Esophagus squamous epithelium (tissue), 5 donors: ENCODE measurements at regions not wholly inside any gene's neighbourhood (a gene's known extent, or its start where the extent isn't known, plus 50 kb on each side); places are given as distances from the start of the nearest gene placed in this dataset.
"Not testable (repeated sequence)": the region's sequence is repeated elsewhere in the genome, so short reads cannot be mapped to it uniquely, and the experiment has no call there.

Source experiments
- DNase-seq: peaks from one replicate; lab custom pipeline; 2025; lab: John Stamatoyannopoulos, UW
- H3K27ac ChIP-seq, 4 donors: fragments of 200-600 bp; sonication (generic); one replicate each; pipeline ENCODE4 v1.5.1; 2016 to 2019; ENCODE audit warnings: mild to moderate bottlenecking in 1 of 4
- H3K27me3 ChIP-seq, 4 donors: fragments of 200-600 bp; sonication (generic); 1 replicate in 3 of 4; 2 replicates in 1 of 4; pipeline versions ENCODE4 v1.5.1 to v1.6.0; 2017 to 2021; ENCODE audit warnings: antibody characterized with exemption in 1 of 4
- H3K36me3 ChIP-seq, 3 donors: fragments of 200-600 bp; sonication (generic); one replicate each; pipeline ENCODE4 v1.5.1; 2016 to 2019
- H3K4me1 ChIP-seq, 3 donors: fragments of 200-600 bp; sonication (generic); one replicate each; pipeline ENCODE4 v1.5.1; 2017 to 2019
- H3K4me3 ChIP-seq, 4 donors: fragments of 200-600 bp; sonication (generic); 1 replicate in 3 of 4; 2 replicates in 1 of 4; pipeline ENCODE4 v1.5.1; 2016 to 2019; ENCODE audit warnings: mild to moderate bottlenecking in 2 of 4, moderate library complexity in 1 of 4
- H3K9me3 ChIP-seq, 3 donors: fragments of 200-600 bp; sonication (generic); one replicate each; pipeline ENCODE4 v1.5.1; 2016 to 2019
- CTCF ChIP-seq, 6 experiments: fragments of 450-650 bp in 4 of 6; fragments of 200-600 bp in 2 of 6; sonication (generic) in 2 of 6; IDR thresholded peaks; one replicate each; pipeline ENCODE4 v1.5.1; 2016 to 2019; ENCODE audit warnings: antibody characterized with exemption in 6 of 6, mild to moderate bottlenecking in 4 of 6, moderate library complexity in 4 of 6
- POLR2A ChIP-seq, 4 donors: fragments of 450-650 bp; IDR thresholded peaks; one replicate each; pipeline ENCODE4 v1.6.1; 2017; ENCODE audit warnings: antibody characterized with exemption in 4 of 4, mild to moderate bottlenecking in 4 of 4, moderate library complexity in 3 of 4
- WGBS, 2 donors: methylation state at CpG; one replicate each; pipeline ENCODE4 v1.1.5; 2018; 5-methylcytosine and 5-hydroxymethylcytosine counted together
- intact Hi-C: fragments of 100-400 bp; cut with DNase I; formaldehyde crosslinking; loops from one replicate; pipeline ENCODE4 v1.15.0; 2022
- donor health status: DM: yes; HTN: yes; CAD: no.

DNA sequence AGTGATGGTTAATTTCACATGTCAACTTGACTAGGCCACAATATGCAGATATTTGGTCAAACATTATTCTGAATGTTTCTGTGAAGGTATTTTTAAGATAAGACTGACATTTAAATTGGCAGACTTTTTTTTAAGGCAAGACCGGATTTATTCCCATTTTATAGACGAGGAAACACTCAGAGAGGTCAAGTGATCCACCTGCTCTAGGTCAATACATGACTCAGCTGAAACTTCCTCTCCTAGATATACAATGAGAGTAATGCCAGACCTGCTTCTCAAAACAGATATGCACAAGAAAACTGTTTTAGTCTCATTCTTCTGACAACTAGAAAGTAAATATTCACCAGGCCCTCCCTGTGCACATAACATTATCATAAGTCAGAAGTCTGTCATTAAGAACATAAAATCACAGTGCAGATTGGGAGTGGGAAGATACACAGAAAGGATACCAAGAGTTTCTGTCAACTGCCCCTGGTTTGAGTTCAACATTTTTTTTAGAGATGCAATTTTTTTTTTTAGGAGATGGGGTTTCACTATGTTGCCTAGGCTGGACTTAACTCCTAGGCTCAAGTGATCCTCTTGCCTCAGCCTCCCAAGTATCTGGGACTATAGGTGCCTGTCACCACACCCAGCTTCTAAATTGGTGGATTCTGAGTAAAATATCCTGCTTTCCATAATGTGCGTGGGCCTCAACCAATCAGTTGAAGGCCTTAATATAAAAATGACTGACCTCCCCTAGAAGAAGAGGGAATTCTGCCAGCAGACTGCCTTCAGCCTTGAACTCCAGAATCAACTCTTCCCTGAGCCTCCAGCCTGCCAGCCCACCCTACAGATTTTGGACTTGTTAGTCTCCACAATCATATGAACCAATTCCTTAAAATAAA is 121.4 kb downstream of the ZFAND4 start:
- no peak overlapping the region for H3K4me3 ChIP-seq
- H3K9me3 ChIP-seq = no peaks in the 10 kb centered on the region
- peaks cover 0 to 13% (median 0%) of the 10 kb centered on the region in 3 donors for H3K36me3 ChIP-seq
- peaks cover 0 to 24% (median 6%) of the 10 kb centered on the region in 3 donors for H3K4me1 ChIP-seq
- no peak overlapping the region for H3K27ac ChIP-seq
- no peaks in the 10 kb centered on the region for H3K27me3 ChIP-seq
- intact Hi-C loops = no loop called here
- DNase-seq = no peak
- no peak for TF ChIP-seq CTCF (IDR thresholded peaks at IDR 0.05)
- no peak for TF ChIP-seq POLR2A (IDR thresholded peaks at IDR 0.05)
- WGBS, 2 donors = 74 to 76% methylated on average over 3 of the region's 3 CpGs

DNA sequence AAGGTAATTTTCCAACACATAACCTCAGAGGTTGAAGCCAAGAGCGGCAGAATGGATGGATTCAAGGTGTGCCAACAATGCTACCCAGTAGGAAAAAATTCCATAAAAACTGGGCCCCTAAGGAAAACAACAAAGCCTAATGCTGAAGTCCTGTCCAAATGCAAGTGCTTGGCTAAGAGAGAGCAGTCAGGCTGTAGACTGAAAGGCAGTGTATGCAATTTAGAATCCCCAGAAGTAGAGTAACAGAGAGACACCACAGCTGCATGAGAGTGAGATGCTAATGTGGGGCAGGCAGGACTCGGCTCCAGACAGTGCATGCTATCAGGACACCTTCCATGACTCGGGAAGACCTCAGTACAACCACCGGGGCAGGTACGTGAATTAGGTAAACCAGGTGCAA is 124.5 kb downstream of the ZFAND4 start:
- intact Hi-C loops = no loop called here
- Histone ChIP-seq H3K36me3 (peaks cover 0 to 13% (median 0%) of the 10 kb centered on the region in 3 donors), H3K9me3 (no peaks in the 10 kb centered on the region), H3K27me3 (no peaks in the 10 kb centered on the region), H3K27ac (no peak overlapping the region), H3K4me1 (peaks cover 0 to 15% (median 0%) of the 10 kb centered on the region in 3 donors), H3K4me3 (no peak overlapping the region)
- DNase-seq = no peak
- no peak for TF ChIP-seq POLR2A (IDR thresholded peaks at IDR 0.05)
- TF ChIP-seq CTCF (IDR thresholded peaks at IDR 0.05) = no peak
- 78 to 82% methylated on average over 5 of the region's 5 CpGs for WGBS, 2 donors

DNA sequence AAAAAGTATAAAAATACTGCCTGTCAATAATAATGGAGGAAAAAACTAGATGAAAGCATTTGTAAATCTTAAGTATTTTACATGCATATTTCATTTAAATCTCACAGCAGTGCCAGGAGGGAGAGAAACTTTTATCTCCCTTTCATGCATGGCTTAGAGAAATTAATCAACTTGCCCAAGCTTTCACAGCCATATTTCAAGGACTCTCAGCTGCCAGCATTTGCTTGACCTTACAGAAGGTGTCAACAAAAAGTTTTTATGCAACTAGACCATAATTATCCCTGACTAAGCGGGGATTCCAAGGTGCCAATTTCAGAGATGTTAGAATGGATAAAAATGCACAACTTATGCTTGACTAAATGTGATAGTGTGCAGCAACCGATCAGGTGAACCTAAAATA is 125.4 kb downstream of the ZFAND4 start:
- H3K9me3 ChIP-seq = no peaks in the 10 kb centered on the region
- H3K4me3 ChIP-seq = no peak overlapping the region
- TF ChIP-seq CTCF (IDR thresholded peaks at IDR 0.05) (no peak), POLR2A (IDR thresholded peaks at IDR 0.05) (no peak)
- no peak for DNase-seq
- peaks cover 0 to 13% (median 0%) of the 10 kb centered on the region in 3 donors for H3K4me1 ChIP-seq
- intact Hi-C loops = no loop called here
- 78 to 79% methylated on average over 2 of the region's 2 CpGs for WGBS, 2 donors
- H3K36me3 ChIP-seq = peaks cover 0 to 13% (median 0%) of the 10 kb centered on the region in 3 donors
- H3K27me3 ChIP-seq = no peaks in the 10 kb centered on the region
- no peak overlapping the region for H3K27ac ChIP-seq

GRCh38 chr10:45545150-45545549 is 127.4 kb downstream of the ZFAND4 start:
- Histone ChIP-seq H3K4me3 (no peak overlapping the region), H3K36me3 (peaks cover 0 to 13% (median 0%) of the 10 kb centered on the region in 3 donors), H3K27ac (no peak overlapping the region), H3K4me1 (peaks cover 0 to 5% (median 0%) of the 10 kb centered on the region in 3 donors), H3K27me3 (no peaks in the 10 kb centered on the region), H3K9me3 (no peaks in the 10 kb centered on the region)
- intact Hi-C loops = no loop called here
- no peak for DNase-seq
- WGBS, 2 donors = 100% methylated on average over 1 of the region's 1 CpG
- TF ChIP-seq POLR2A (IDR thresholded peaks at IDR 0.05) = no peak
- TF ChIP-seq CTCF (IDR thresholded peaks at IDR 0.05) = no peak

DNA sequence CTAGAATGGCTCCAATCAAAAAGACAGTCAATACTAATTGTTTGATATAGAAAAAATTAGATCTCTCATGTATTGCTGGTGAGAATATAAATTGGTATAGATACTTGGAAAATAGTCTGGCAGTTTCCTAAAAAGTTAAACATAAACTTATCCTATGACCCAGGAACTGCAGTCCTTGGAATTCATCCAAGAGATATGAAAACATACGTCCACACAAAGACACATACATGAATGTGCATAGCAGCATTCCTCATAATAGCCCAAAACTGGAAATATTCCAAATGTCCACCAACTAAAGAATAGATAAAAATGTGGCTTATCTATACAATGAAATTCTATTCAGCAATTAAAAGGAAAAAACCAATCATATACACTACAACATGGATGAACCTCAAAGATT is 128.4 kb downstream of the ZFAND4 start:
- Histone ChIP-seq H3K9me3 (no peaks in the 10 kb centered on the region), H3K4me3 (no peak overlapping the region), H3K27ac (no peak overlapping the region), H3K27me3 (no peaks in the 10 kb centered on the region), H3K36me3 (peaks cover 0 to 6% (median 0%) of the 10 kb centered on the region in 3 donors), H3K4me1 (peaks cover 0 to 5% (median 0%) of the 10 kb centered on the region in 3 donors)
- no peak for DNase-seq
- no peak for TF ChIP-seq POLR2A (IDR thresholded peaks at IDR 0.05)
- no peak for TF ChIP-seq CTCF (IDR thresholded peaks at IDR 0.05)
- WGBS, 2 donors = 54 to 61% methylated on average over 1 of the region's 1 CpG
- intact Hi-C loops = no loop called here

GRCh38 chr10:45541032-45541431 is 131.5 kb downstream of the ZFAND4 start:
- H3K36me3 ChIP-seq, H3K4me1 ChIP-seq, H3K27me3 ChIP-seq, DNase-seq, H3K9me3 ChIP-seq, H3K4me3 ChIP-seq, intact Hi-C loops, H3K27ac ChIP-seq: not testable (repeated sequence)
- 93 to 97% methylated on average over 4 to 5 of the region's 5 CpGs for WGBS, 2 donors

DNA sequence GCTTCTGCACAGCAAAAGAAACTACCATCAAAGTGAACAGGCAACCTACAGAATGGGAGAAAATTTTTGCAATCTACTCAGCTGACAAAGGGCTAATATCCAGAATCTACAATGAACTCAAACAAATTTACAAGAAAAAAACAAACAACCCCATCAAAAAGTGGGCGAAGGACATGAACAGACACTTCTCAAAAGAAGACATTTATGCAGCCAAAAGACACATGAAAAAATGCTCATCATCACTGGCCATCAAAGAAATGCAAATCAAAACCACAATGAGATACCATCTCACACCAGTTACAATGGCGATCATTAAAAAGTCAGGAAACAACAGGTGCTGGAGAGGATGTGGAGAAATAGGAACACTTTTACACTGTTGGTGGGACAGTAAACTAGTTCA is 132.0 kb downstream of the ZFAND4 start:
- DNase-seq, H3K36me3 ChIP-seq, H3K27me3 ChIP-seq, H3K4me3 ChIP-seq, H3K4me1 ChIP-seq, intact Hi-C loops, H3K27ac ChIP-seq, H3K9me3 ChIP-seq: not testable (repeated sequence)
- WGBS, 2 donors = 93 to 95% methylated on average over 2 of the region's 2 CpGs

- H3K36me3 ChIP-seq, H3K27ac ChIP-seq, intact Hi-C loops, H3K4me1 ChIP-seq, DNase-seq, H3K27me3 ChIP-seq, H3K9me3 ChIP-seq, H3K4me3 ChIP-seq: not testable (repeated sequence)
- 85% methylated on average over 1 of the region's 1 CpG; no CpG with 5 or more reads in 1 of the 2 donors for WGBS, 2 donors
Observed at GRCh38 chr10:45539569-45539968, 133.0 kb downstream of the ZFAND4 start.
